ENCODE measurements at regions not wholly inside any gene's neighbourhood (a gene's known extent, or its start where the extent isn't known, plus 50 kb on each side); places are given as distances from the start of the nearest gene placed in this dataset.

DNA sequence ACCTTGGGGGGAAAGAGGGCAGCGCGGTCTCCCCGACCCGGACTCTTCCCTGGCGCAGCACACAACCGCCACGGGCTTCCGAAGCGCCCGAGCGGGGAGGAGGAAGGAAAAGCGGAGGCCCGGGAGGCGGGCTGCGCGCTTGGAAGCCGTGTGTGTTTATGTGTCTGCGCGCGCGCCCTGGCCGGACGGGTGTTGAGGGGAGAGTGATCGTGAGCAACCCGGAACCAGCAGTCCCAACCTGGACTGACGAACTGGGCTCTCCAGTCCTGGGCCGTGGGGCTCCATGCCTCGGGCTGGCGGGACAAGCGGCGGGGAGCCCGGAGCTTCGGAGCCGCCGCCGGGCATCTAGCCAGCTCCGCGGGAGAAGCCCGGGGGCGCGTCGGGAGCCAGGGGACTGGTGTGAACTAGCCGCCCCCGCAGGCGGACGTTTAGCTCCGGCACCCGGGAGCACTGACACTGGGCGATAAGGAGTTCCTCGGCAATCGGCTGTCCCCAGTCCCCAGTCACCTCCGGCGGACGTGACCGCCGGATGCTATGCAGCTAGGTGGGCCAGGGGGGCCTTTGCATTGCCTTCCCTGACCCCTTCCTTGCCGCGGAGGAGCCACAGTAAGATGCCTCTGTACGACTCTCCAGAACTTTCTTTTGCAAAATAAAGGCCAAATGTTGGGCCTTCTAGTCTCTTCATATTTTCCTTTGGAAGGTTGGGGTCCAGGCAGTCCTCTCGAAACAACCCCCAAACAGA lies 74.8 kb upstream of the BCOR start:
- no peak for TF ChIP-seq POLR2AphosphoS5 (IDR thresholded peaks at IDR 0.05)
- TF ChIP-seq, protein P1, sequence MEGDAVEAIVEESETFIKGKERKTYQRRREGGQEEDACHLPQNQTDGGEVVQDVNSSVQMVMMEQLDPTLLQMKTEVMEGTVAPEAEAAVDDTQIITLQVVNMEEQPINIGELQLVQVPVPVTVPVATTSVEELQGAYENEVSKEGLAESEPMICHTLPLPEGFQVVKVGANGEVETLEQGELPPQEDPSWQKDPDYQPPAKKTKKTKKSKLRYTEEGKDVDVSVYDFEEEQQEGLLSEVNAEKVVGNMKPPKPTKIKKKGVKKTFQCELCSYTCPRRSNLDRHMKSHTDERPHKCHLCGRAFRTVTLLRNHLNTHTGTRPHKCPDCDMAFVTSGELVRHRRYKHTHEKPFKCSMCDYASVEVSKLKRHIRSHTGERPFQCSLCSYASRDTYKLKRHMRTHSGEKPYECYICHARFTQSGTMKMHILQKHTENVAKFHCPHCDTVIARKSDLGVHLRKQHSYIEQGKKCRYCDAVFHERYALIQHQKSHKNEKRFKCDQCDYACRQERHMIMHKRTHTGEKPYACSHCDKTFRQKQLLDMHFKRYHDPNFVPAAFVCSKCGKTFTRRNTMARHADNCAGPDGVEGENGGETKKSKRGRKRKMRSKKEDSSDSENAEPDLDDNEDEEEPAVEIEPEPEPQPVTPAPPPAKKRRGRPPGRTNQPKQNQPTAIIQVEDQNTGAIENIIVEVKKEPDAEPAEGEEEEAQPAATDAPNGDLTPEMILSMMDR (IDR thresholded peaks at IDR 0.05; ENCODE audit: poor library complexity, severe bottlenecking), result no peak
- no peak for TF ChIP-seq EP300 (conservative IDR thresholded peaks at IDR 0.05; ENCODE audit: poor library complexity, severe bottlenecking)
- TF ChIP-seq EZH2 (IDR thresholded peaks at IDR 0.05; ENCODE audit: borderline replicate concordance, insufficient read depth, low read length, poor library complexity, severe bottlenecking), result no peak
- TF ChIP-seq SMC3 (conservative IDR thresholded peaks at IDR 0.05; ENCODE audit: poor library complexity), result no peak

Data from neural cell (in vitro differentiated cells).